Transverse colon (tissue), 4 donors: ENCODE measurements at regions not wholly inside any gene's neighbourhood (a gene's known extent, or its start where the extent isn't known, plus 50 kb on each side); places are given as distances from the start of the nearest gene placed in this dataset.

Experiments
- DNase-seq: peaks from one replicate; pipeline ENCODE4 v3.0.0-alpha.2; 2019
- H3K27ac ChIP-seq, 4 donors: fragments of 200-600 bp; sonication (generic); 2 replicates each; pipeline ENCODE4 v1.5.1; 2016 to 2018; ENCODE audit warnings: inconsistent platforms in 4 of 4
- H3K27me3 ChIP-seq: fragments of 200-600 bp; sonication (generic); 2 replicates; pipeline ENCODE4 v1.5.1; 2017; ENCODE audit warnings: inconsistent platforms
- H3K36me3 ChIP-seq, 4 donors: fragments of 200-600 bp; sonication (generic); 2 replicates each; pipeline ENCODE4 v1.5.1; 2017 to 2019; ENCODE audit warnings: inconsistent platforms in 4 of 4
- H3K4me1 ChIP-seq, 4 donors: fragments of 200-600 bp; sonication (generic); 2 replicates each; pipeline ENCODE4 v1.5.1; 2017 to 2020; ENCODE audit warnings: inconsistent platforms in 4 of 4
- H3K4me3 ChIP-seq, 4 donors: fragments of 200-600 bp; sonication (generic); 1 replicate in 1 of 4; 2 replicates in 3 of 4; pipeline versions ENCODE4 v1.5.1 to v1.6.1; 2017 to 2019; ENCODE audit warnings: inconsistent platforms in 4 of 4
- H3K9me3 ChIP-seq, 2 donors: fragments of 200-600 bp; sonication (generic); 2 replicates each; pipeline ENCODE4 v1.5.1; 2017 to 2019; ENCODE audit warnings: inconsistent platforms in 2 of 2
- CTCF ChIP-seq, 5 experiments: fragments of 200-600 bp in 3 of 5; fragments of 450-650 bp in 2 of 5; sonication (generic) in 3 of 5; IDR thresholded peaks; 1 replicate in 2 of 5; 2 replicates in 3 of 5; pipeline ENCODE4 v1.5.1; 2016 to 2017; ENCODE audit warnings: antibody characterized with exemption in 5 of 5, inconsistent platforms in 3 of 5, mild to moderate bottlenecking in 2 of 5, moderate library complexity in 1 of 5
- EP300 ChIP-seq: sonication (generic); formaldehyde crosslinking; IDR thresholded peaks from one replicate; pipeline ENCODE4 v1.6.1; 2017; ENCODE audit warnings: antibody characterized with exemption, low read depth
- POLR2A ChIP-seq: fragments of 450-650 bp; IDR thresholded peaks from one replicate; pipeline ENCODE4 v1.6.1; 2016; ENCODE audit warnings: antibody characterized with exemption, mild to moderate bottlenecking, moderate library complexity
- POLR2AphosphoS5 ChIP-seq, 3 donors: sonication (generic); formaldehyde crosslinking; IDR thresholded peaks; one replicate each; pipeline ENCODE4 v1.6.1; 2016; ENCODE audit warnings: antibody characterized with exemption in 3 of 3
- WGBS, 2 donors: methylation state at CpG; one replicate each; pipeline ENCODE4 v1.1.5; 2018; ENCODE audit warnings: low coverage in 1 of 2; 5-methylcytosine and 5-hydroxymethylcytosine counted together
- in situ Hi-C, 4 donors: fragments of 200-750 bp; cut with MboI; loops; one replicate each; pipeline versions ENCODE4 v1.15.0 to v1.15.1; 2017; ENCODE audit warnings: low sequenced_read_pairs in 3 of 4, low pct_ligation_motif_present in 1 of 4, low pct_unique_long_range_greater_than_20kb in 1 of 4
- intact Hi-C: fragments of 100-400 bp; cut with DNase I; formaldehyde crosslinking; loops from one replicate; pipeline ENCODE4 v1.15.1; 2023; ENCODE audit warnings: low total_unique reads

GRCh38 chr5:32955814-32956213, 244.7 kb downstream of the NPR3 start:
- Histone ChIP-seq H3K4me3 (no peak overlapping the region), H3K27me3 (no peaks in the 10 kb centered on the region), H3K4me1 (no peaks in the 10 kb centered on the region), H3K27ac (no peak overlapping the region), H3K36me3 (no peaks in the 10 kb centered on the region), H3K9me3 (no peaks in the 10 kb centered on the region)
- WGBS, 2 donors, result 59 to 64% methylated on average over 1 of the region's 1 CpG
- in situ Hi-C loops (no loop called here), intact Hi-C loops (no loop called here)
- no peak for DNase-seq
- TF ChIP-seq POLR2A (no peak), EP300 (no peak), POLR2AphosphoS5 (IDR thresholded peaks at IDR 0.05) (no peak), CTCF (IDR thresholded peaks at IDR 0.05) (no peak)

GRCh38 chr5:32960340-32961058, 249.4 kb downstream of the NPR3 start:
- no peak overlapping the region for H3K27ac ChIP-seq
- TF ChIP-seq POLR2AphosphoS5 (IDR thresholded peaks at IDR 0.05) (no peak), EP300 (no peak), POLR2A (no peak), CTCF (IDR thresholded peaks at IDR 0.05) (no peak)
- no peak overlapping the region for H3K4me3 ChIP-seq
- no peaks in the 10 kb centered on the region for H3K27me3 ChIP-seq
- H3K36me3 ChIP-seq, result no peaks in the 10 kb centered on the region
- intact Hi-C loops (no loop called here), in situ Hi-C loops (no loop called here)
- H3K9me3 ChIP-seq, result no peaks in the 10 kb centered on the region
- no peaks in the 10 kb centered on the region for H3K4me1 ChIP-seq
- WGBS, 2 donors, result 56 to 61% methylated on average over 2 of the region's 2 CpGs
- no peak for DNase-seq

GRCh38 chr5:32961059-32961415, 249.9 kb downstream of the NPR3 start:
- Histone ChIP-seq H3K27ac (no peak overlapping the region), H3K4me1 (no peaks in the 10 kb centered on the region), H3K9me3 (no peaks in the 10 kb centered on the region), H3K4me3 (no peak overlapping the region), H3K27me3 (no peaks in the 10 kb centered on the region), H3K36me3 (no peaks in the 10 kb centered on the region)
- DNase-seq, result no peak
- 70 to 100% methylated on average over 1 of the region's 1 CpG for WGBS, 2 donors
- in situ Hi-C loops (no loop called here), intact Hi-C loops (no loop called here)
- TF ChIP-seq EP300, result no peak
- no peak for TF ChIP-seq POLR2A
- no peak for TF ChIP-seq CTCF (IDR thresholded peaks at IDR 0.05)
- TF ChIP-seq POLR2AphosphoS5 (IDR thresholded peaks at IDR 0.05), result no peak

- no peak for TF ChIP-seq POLR2A
- TF ChIP-seq EP300, result no peak
- no peak for TF ChIP-seq CTCF (IDR thresholded peaks at IDR 0.05)
- WGBS, 2 donors, result 54 to 59% methylated on average over 3 of the region's 3 CpGs
- DNase-seq, result no peak
- Histone ChIP-seq H3K36me3 (no peaks in the 10 kb centered on the region), H3K27ac (no peak overlapping the region), H3K9me3 (no peaks in the 10 kb centered on the region), H3K4me1 (no peaks in the 10 kb centered on the region), H3K27me3 (no peaks in the 10 kb centered on the region), H3K4me3 (no peak overlapping the region)
- in situ Hi-C loops, result no loop called here
- intact Hi-C loops, result no loop called here
These were observed 253.1 kb downstream of the NPR3 start for GRCh38 chr5:32964261-32964660.
